HL-60 (cell line): ENCODE measurements at regions not wholly inside any gene's neighbourhood (a gene's known extent, or its start where the extent isn't known, plus 50 kb on each side); places are given as distances from the start of the nearest gene placed in this dataset.

Experiments used
- DNase-seq, 2 experiments: peaks; one replicate each; pipeline ENCODE4 v3.0.0-alpha.2; 2010 to 2020; ENCODE audit warnings: low read depth in 1 of 2, low spot score in 1 of 2
- H3K27ac ChIP-seq: fragments of 250-450 bp; sonication (Bioruptor Pico); replicated peaks from 2 replicates; pipeline ENCODE4 v1.5.1; 2020; ENCODE audit warnings: mild to moderate bottlenecking, moderate library complexity
- H3K27me3 ChIP-seq: fragments of 250-450 bp; sonication (Bioruptor Pico); 2 replicates; pipeline ENCODE4 v1.5.1; 2021; ENCODE audit warnings: mild to moderate bottlenecking, moderate library complexity; ENCODE audit not compliant: insufficient read depth, poor library complexity, severe bottlenecking
- H3K4me3 ChIP-seq: replicated peaks from 2 replicates; pipeline ENCODE4 v1.5.1; 2011; ENCODE audit warnings: mild to moderate bottlenecking, control low read depth, low read length; ENCODE audit not compliant: insufficient read depth
- CTCF ChIP-seq: IDR thresholded peaks from one replicate; pipeline ENCODE4 v1.5.1; 2011; ENCODE audit warnings: low read length, control low read depth, inconsistent platforms; ENCODE audit not compliant: insufficient read depth
- GABPA ChIP-seq: IDR thresholded peaks from 2 replicates; pipeline ENCODE4 v1.6.1; 2012; ENCODE audit warnings: low read depth
- POLR2AphosphoS5 ChIP-seq: IDR thresholded peaks from 2 replicates; pipeline ENCODE4 v1.6.1; 2012; ENCODE audit warnings: low read depth
- REST ChIP-seq: IDR thresholded peaks from 2 replicates; pipeline ENCODE4 v1.6.1; 2012; ENCODE audit warnings: low read depth; ENCODE audit not compliant: insufficient replicate concordance
- SPI1 ChIP-seq: IDR thresholded peaks from 2 replicates; pipeline ENCODE4 v1.6.1; 2012; ENCODE audit warnings: low read depth, mild to moderate bottlenecking, borderline replicate concordance

- DNase-seq, result no peak
- Histone ChIP-seq H3K27ac (no peak overlapping the region), H3K27me3 (no peaks in the 10 kb centered on the region), H3K4me3 (no peak overlapping the region)
- TF ChIP-seq REST (no peak), POLR2AphosphoS5 (no peak), SPI1 (no peak), CTCF (no peak)
Measured at GRCh38 chr3:190716961-190717360, 145.5 kb downstream of the GMNC start.

- no peak overlapping the region for H3K4me3 ChIP-seq
- H3K27ac ChIP-seq, result no peak overlapping the region
- TF ChIP-seq REST (no peak), POLR2AphosphoS5 (no peak), CTCF (no peak), GABPA (no peak), SPI1 (no peak)
- no peaks in the 10 kb centered on the region for H3K27me3 ChIP-seq
- no peak for DNase-seq
Measured at GRCh38 chr3:190716211-190716610, 146.3 kb downstream of the GMNC start.

GRCh38 chr3:190710723-190711122 is 151.8 kb downstream of the GMNC start:
- DNase-seq, result no peak
- TF ChIP-seq GABPA (no peak), REST (no peak), CTCF (no peak)

More at GRCh38 chr3:190710723-190711122, 151.8 kb downstream of the GMNC start:
- Histone ChIP-seq H3K27ac (no peak overlapping the region), H3K4me3 (no peak overlapping the region), H3K27me3 (no peaks in the 10 kb centered on the region)
